ENCODE measurements at regions not wholly inside any gene's neighbourhood (a gene's known extent, or its start where the extent isn't known, plus 50 kb on each side); places are given as distances from the start of the nearest gene placed in this dataset.

GRCh38 chr3:110059431-110059830, 722.1 kb upstream of the DPPA4 start:
- Histone ChIP-seq H3K79me2 (ENCODE audit: insufficient read depth, low read depth) (no peaks in the 10 kb centered on the region), H3K4me1 (ENCODE audit: low read depth, poor library complexity, severe bottlenecking) (no peaks in the 10 kb centered on the region), H4K20me1 (ENCODE audit: insufficient read depth) (no peaks in the 10 kb centered on the region), H2AFZ (ENCODE audit: low read depth) (no peak overlapping the region), H3K27ac (no peak overlapping the region), H3K4me3 (IDR thresholded peaks at IDR 0.05; ENCODE audit: insufficient read depth, low read depth, low read length) (no peak overlapping the region), H3K27me3 (ENCODE audit: insufficient read depth, low read depth) (no peaks in the 10 kb centered on the region), H3K9ac (no peak overlapping the region), H3K36me3 (ENCODE audit: insufficient read depth) (no peaks in the 10 kb centered on the region), H3K4me2 (no peak overlapping the region)
- no peak for TF ChIP-seq CTCF (conservative IDR thresholded peaks at IDR 0.05; ENCODE audit: low read depth, low read length)

GRCh38 chr3:110062716-110063115, 725.4 kb upstream of the DPPA4 start:
- no peak overlapping the region for H3K4me3 ChIP-seq (IDR thresholded peaks at IDR 0.05; ENCODE audit: insufficient read depth, low read depth, low read length)
- no peak for TF ChIP-seq CTCF (conservative IDR thresholded peaks at IDR 0.05; ENCODE audit: low read depth, low read length)
- no peaks in the 10 kb centered on the region for H3K79me2 ChIP-seq (ENCODE audit: insufficient read depth, low read depth)
- H3K4me2 ChIP-seq: no peak overlapping the region
- no peaks in the 10 kb centered on the region for H3K36me3 ChIP-seq (ENCODE audit: insufficient read depth)
- no peak overlapping the region for H2AFZ ChIP-seq (ENCODE audit: low read depth)
- no peak overlapping the region for H3K9ac ChIP-seq
- peaks cover 7% of the 10 kb centered on the region for H3K4me1 ChIP-seq (ENCODE audit: low read depth, poor library complexity, severe bottlenecking)
- H4K20me1 ChIP-seq (ENCODE audit: insufficient read depth): no peaks in the 10 kb centered on the region
- H3K27me3 ChIP-seq (ENCODE audit: insufficient read depth, low read depth): no peaks in the 10 kb centered on the region
- no peak overlapping the region for H3K27ac ChIP-seq

DNA sequence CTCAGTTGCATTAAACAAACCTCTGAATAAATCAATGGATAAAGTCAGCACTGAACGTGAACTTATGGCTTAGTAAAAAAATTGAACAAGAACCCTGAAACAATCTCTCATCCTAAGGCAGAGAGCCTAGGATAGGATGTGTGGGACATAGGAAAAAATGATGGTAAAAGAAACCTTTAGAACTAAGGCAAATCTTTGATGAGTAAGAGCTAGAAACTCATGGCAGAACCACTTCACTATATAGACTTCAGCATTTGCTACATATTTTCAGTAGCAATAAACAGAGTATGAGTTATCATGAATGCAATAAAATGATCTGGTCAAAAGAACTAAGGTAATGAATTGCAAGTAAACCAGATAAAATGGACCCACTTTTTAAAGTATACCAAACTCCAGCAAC, 725.8 kb upstream of the DPPA4 start:
- H3K27me3 ChIP-seq (ENCODE audit: insufficient read depth, low read depth): no peaks in the 10 kb centered on the region
- no peak overlapping the region for H3K9ac ChIP-seq
- no peak overlapping the region for H2AFZ ChIP-seq (ENCODE audit: low read depth)
- TF ChIP-seq CTCF (conservative IDR thresholded peaks at IDR 0.05; ENCODE audit: low read depth, low read length): no peak
- H3K4me3 ChIP-seq (IDR thresholded peaks at IDR 0.05; ENCODE audit: insufficient read depth, low read depth, low read length): no peak overlapping the region
- H3K27ac ChIP-seq: no peak overlapping the region
- no peaks in the 10 kb centered on the region for H3K79me2 ChIP-seq (ENCODE audit: insufficient read depth, low read depth)
- no peak overlapping the region for H3K4me2 ChIP-seq
- H3K4me1 ChIP-seq (ENCODE audit: low read depth, poor library complexity, severe bottlenecking): peaks cover 10% of the 10 kb centered on the region
- H3K36me3 ChIP-seq (ENCODE audit: insufficient read depth): no peaks in the 10 kb centered on the region
- H4K20me1 ChIP-seq (ENCODE audit: insufficient read depth): no peaks in the 10 kb centered on the region

DNA sequence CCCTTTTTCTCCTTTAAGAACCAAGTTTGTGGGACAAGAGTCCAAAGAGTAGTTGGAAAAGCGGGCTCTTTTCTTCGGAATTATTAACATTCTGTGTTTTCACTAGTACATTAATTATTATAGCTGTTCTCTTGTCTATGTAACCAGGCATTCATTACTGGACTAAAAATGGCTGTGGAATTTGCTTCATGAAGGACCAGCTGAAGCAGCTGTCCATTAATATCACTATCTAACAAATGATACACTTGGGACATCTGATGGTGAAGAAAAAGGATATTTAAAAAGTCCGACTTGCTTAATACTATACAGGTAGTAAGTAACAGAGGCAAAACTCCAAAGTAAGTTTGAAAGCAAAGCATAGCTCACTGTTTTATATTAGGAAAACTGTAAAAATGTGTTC, 728.9 kb upstream of the DPPA4 start:
- Histone ChIP-seq H3K79me2 (ENCODE audit: insufficient read depth, low read depth) (no peaks in the 10 kb centered on the region), H3K4me1 (ENCODE audit: low read depth, poor library complexity, severe bottlenecking) (peaks cover 26% of the 10 kb centered on the region), H3K9ac (no peak overlapping the region), H3K27ac (no peak overlapping the region), H3K27me3 (ENCODE audit: insufficient read depth, low read depth) (no peaks in the 10 kb centered on the region), H2AFZ (ENCODE audit: low read depth) (no peak overlapping the region), H3K36me3 (ENCODE audit: insufficient read depth) (no peaks in the 10 kb centered on the region), H3K4me3 (IDR thresholded peaks at IDR 0.05; ENCODE audit: insufficient read depth, low read depth, low read length) (no peak overlapping the region), H3K4me2 (no peak overlapping the region), H4K20me1 (ENCODE audit: insufficient read depth) (no peaks in the 10 kb centered on the region)
- TF ChIP-seq CTCF (conservative IDR thresholded peaks at IDR 0.05; ENCODE audit: low read depth, low read length): no peak
